ENCODE measurements at regions not wholly inside any gene's neighbourhood (a gene's known extent, or its start where the extent isn't known, plus 50 kb on each side); places are given as distances from the start of the nearest gene placed in this dataset.

GRCh38 chr10:55144001-55144400, 343.0 kb upstream of the PCDH15 start:
- TF ChIP-seq RFX5 (IDR thresholded peaks at IDR 0.05; ENCODE audit: borderline replicate concordance, low read depth, low read length) (no peak), RBBP5 (IDR thresholded peaks at IDR 0.05; ENCODE audit: borderline replicate concordance, low read depth, low read length) (no peak), EP300 (IDR thresholded peaks at IDR 0.05; ENCODE audit: borderline replicate concordance in 1 of 2, low read depth in 2 of 2, low read length in 2 of 2) (no peak), ZNF274 (IDR thresholded peaks at IDR 0.05; ENCODE audit: borderline replicate concordance, extremely low read depth, low read length) (no peak)

Measured in H1 (cell line).